GM13977 (cell line): ENCODE measurements at regions not wholly inside any gene's neighbourhood (a gene's known extent, or its start where the extent isn't known, plus 50 kb on each side); places are given as distances from the start of the nearest gene placed in this dataset.

Experiments
- DNase-seq: peaks from one replicate; pipeline ENCODE4 v3.0.0; 2012; ENCODE audit warnings: low spot score
- CTCF ChIP-seq: IDR thresholded peaks from 2 replicates; pipeline ENCODE4 v1.5.1; 2012; ENCODE audit warnings: mild to moderate bottlenecking, control low read depth; ENCODE audit not compliant: insufficient read depth; ENCODE audit errors: extremely low read depth, missing control alignments
- in situ Hi-C: fragments of 300-500 bp; cut with MboI; formaldehyde crosslinking; loops from one replicate; pipeline ENCODE4 v1.12.0; 2022; ENCODE audit warnings: low sequenced_read_pairs, low pct_unique_long_range_greater_than_20kb, mixed read lengths, inconsistent platforms; ENCODE audit not compliant: unreplicated experiment

GRCh38 chr15:67006083-67007065 lies 59.0 kb upstream of the SMAD3 start:
- in situ Hi-C loops: no loop called here
- DNase-seq: no peak

GRCh38 chr15:67009576-67010569 lies 55.5 kb upstream of the SMAD3 start:
- in situ Hi-C loops: no loop called here
- TF ChIP-seq CTCF: no peak

More at GRCh38 chr15:67006083-67007065, 59.0 kb upstream of the SMAD3 start:
- no peak for TF ChIP-seq CTCF

GRCh38 chr15:67010898-67011616 lies 54.3 kb upstream of the SMAD3 start:
- no peak for DNase-seq
- in situ Hi-C loops: no loop called here
- no peak for TF ChIP-seq CTCF

More at GRCh38 chr15:67009576-67010569, 55.5 kb upstream of the SMAD3 start:
- no peak for DNase-seq

- no peak for DNase-seq
- TF ChIP-seq CTCF: no peak
- in situ Hi-C loops: no loop called here
Observed at GRCh38 chr15:67011617-67012005, 53.8 kb upstream of the SMAD3 start.

- no peak for TF ChIP-seq CTCF
- in situ Hi-C loops: no loop called here
- no peak for DNase-seq
Observed at GRCh38 chr15:67013696-67014095, 51.7 kb upstream of the SMAD3 start.
